Esophagus muscularis mucosa (tissue), 4 donors: ENCODE measurements at regions not wholly inside any gene's neighbourhood (a gene's known extent, or its start where the extent isn't known, plus 50 kb on each side); places are given as distances from the start of the nearest gene placed in this dataset.

Experiments used
- DNase-seq: peaks from one replicate; pipeline ENCODE4 v3.0.0-alpha.2; 2017; ENCODE audit errors: extremely low spot score
- H3K27ac ChIP-seq, 4 donors: fragments of 200-600 bp; sonication (generic); replicated peaks in 1 of 4; 1 replicate in 3 of 4; 2 replicates in 1 of 4; pipeline ENCODE4 v1.5.1; 2016 to 2019; ENCODE audit warnings: mild to moderate bottlenecking in 1 of 4
- H3K27me3 ChIP-seq, 4 donors: fragments of 200-600 bp; sonication (generic); one replicate each; pipeline versions ENCODE4 v1.5.1 to v1.6.0; 2016 to 2019
- H3K36me3 ChIP-seq, 4 donors: fragments of 200-600 bp; sonication (generic); one replicate each; pipeline ENCODE4 v1.5.1; 2016 to 2019
- H3K4me1 ChIP-seq, 4 donors: fragments of 200-600 bp; sonication (generic); one replicate each; pipeline ENCODE4 v1.5.1; 2016 to 2019
- H3K4me3 ChIP-seq, 4 donors: fragments of 200-600 bp; sonication (generic); 1 replicate in 2 of 4; 2 replicates in 2 of 4; pipeline ENCODE4 v1.5.1; 2016 to 2019; ENCODE audit warnings: mild to moderate bottlenecking in 4 of 4, moderate library complexity in 1 of 4
- H3K9me3 ChIP-seq, 4 donors: fragments of 200-600 bp; sonication (generic); 1 replicate in 3 of 4; 2 replicates in 1 of 4; pipeline ENCODE4 v1.5.1; 2016 to 2019
- CTCF ChIP-seq, 3 experiments: fragments of 200-600 bp in 2 of 3; fragments of 450-650 bp in 1 of 3; sonication (generic) in 2 of 3; IDR thresholded peaks; one replicate each; pipeline ENCODE4 v1.5.1; 2017 to 2019; ENCODE audit warnings: antibody characterized with exemption in 3 of 3, mild to moderate bottlenecking in 2 of 3, moderate library complexity in 1 of 3
- EP300 ChIP-seq: sonication (generic); formaldehyde crosslinking; IDR thresholded peaks from one replicate; pipeline ENCODE4 v1.6.1; 2017; ENCODE audit warnings: antibody characterized with exemption
- POLR2A ChIP-seq: fragments of 450-650 bp; IDR thresholded peaks from one replicate; pipeline ENCODE4 v1.6.1; 2017; ENCODE audit warnings: antibody characterized with exemption, moderate library complexity, mild to moderate bottlenecking, low read depth
- POLR2AphosphoS5 ChIP-seq, 2 donors: sonication (generic); formaldehyde crosslinking; IDR thresholded peaks; one replicate each; pipeline ENCODE4 v1.6.1; 2017; ENCODE audit warnings: antibody characterized with exemption in 2 of 2
- WGBS: methylation state at CpG from one replicate; pipeline ENCODE4 v1.1.5; 2018; 5-methylcytosine and 5-hydroxymethylcytosine counted together
- intact Hi-C: fragments of 100-400 bp; cut with DNase I; formaldehyde crosslinking; loops from one replicate; pipeline ENCODE4 v1.15.1; 2023

GRCh38 chr11:32026766-32027165, 64.1 kb upstream of the RCN1 start:
- Histone ChIP-seq H3K9me3 (no peaks in the 10 kb centered on the region), H3K27ac (no peak overlapping the region), H3K27me3 (peaks cover 0 to 12% (median 0%) of the 10 kb centered on the region in 4 donors), H3K4me1 (no peaks in the 10 kb centered on the region), H3K36me3 (no peaks in the 10 kb centered on the region), H3K4me3 (no peak overlapping the region)
- WGBS, result 79% methylated on average over 2 of the region's 2 CpGs
- no peak for TF ChIP-seq EP300
- no peak for TF ChIP-seq CTCF (IDR thresholded peaks at IDR 0.05)
- no peak for TF ChIP-seq POLR2AphosphoS5 (IDR thresholded peaks at IDR 0.05)
- TF ChIP-seq POLR2A, result no peak
- intact Hi-C loops, result no loop called here
- no peak for DNase-seq

GRCh38 chr11:32024948-32025347, 65.9 kb upstream of the RCN1 start:
- TF ChIP-seq POLR2A (no peak), CTCF (IDR thresholded peaks at IDR 0.05) (no peak), POLR2AphosphoS5 (IDR thresholded peaks at IDR 0.05) (no peak), EP300 (no peak)
- H3K27ac ChIP-seq, result no peak overlapping the region
- H3K36me3 ChIP-seq, result no peaks in the 10 kb centered on the region
- H3K4me1 ChIP-seq, result no peaks in the 10 kb centered on the region
- peaks cover 0 to 7% (median 0%) of the 10 kb centered on the region in 4 donors for H3K27me3 ChIP-seq
- H3K4me3 ChIP-seq, result no peak overlapping the region
- no peak for DNase-seq
- WGBS, result 77% methylated on average over 2 of the region's 2 CpGs
- no peaks in the 10 kb centered on the region for H3K9me3 ChIP-seq
- intact Hi-C loops, result no loop called here

GRCh38 chr11:32023370-32024305, 67.2 kb upstream of the RCN1 start:
- 73% methylated on average over 9 of the region's 11 CpGs for WGBS
- no peak for DNase-seq

GRCh38 chr11:32018672-32019071, 72.2 kb upstream of the RCN1 start:
- Histone ChIP-seq H3K36me3 (no peaks in the 10 kb centered on the region), H3K4me3 (no peak overlapping the region), H3K27me3 (peaks cover 0 to 7% (median 0%) of the 10 kb centered on the region in 4 donors), H3K4me1 (no peaks in the 10 kb centered on the region), H3K9me3 (no peaks in the 10 kb centered on the region), H3K27ac (no peak overlapping the region)
- no peak for DNase-seq
- 98% methylated on average over 2 of the region's 2 CpGs for WGBS
- TF ChIP-seq CTCF (IDR thresholded peaks at IDR 0.05), result no peak
- TF ChIP-seq POLR2A, result no peak
- TF ChIP-seq POLR2AphosphoS5 (IDR thresholded peaks at IDR 0.05), result no peak
- no peak for TF ChIP-seq EP300
- intact Hi-C loops, result no loop called here

More at GRCh38 chr11:32023370-32024305, 67.2 kb upstream of the RCN1 start:
- H3K9me3 ChIP-seq, result no peaks in the 10 kb centered on the region
- no peak overlapping the region for H3K4me3 ChIP-seq
- H3K27me3 ChIP-seq, result peaks cover 0 to 7% (median 0%) of the 10 kb centered on the region in 4 donors
- TF ChIP-seq POLR2A (no peak), EP300 (no peak), CTCF (IDR thresholded peaks at IDR 0.05) (no peak), POLR2AphosphoS5 (IDR thresholded peaks at IDR 0.05) (no peak)
- no peaks in the 10 kb centered on the region for H3K36me3 ChIP-seq
- no peak overlapping the region for H3K27ac ChIP-seq
- H3K4me1 ChIP-seq, result no peaks in the 10 kb centered on the region
- intact Hi-C loops, result no loop called here
